HepG2 (cell line): ENCODE measurements at regions not wholly inside any gene's neighbourhood (a gene's known extent, or its start where the extent isn't known, plus 50 kb on each side); places are given as distances from the start of the nearest gene placed in this dataset.

Experiments
- ATAC-seq: fragments of 200-7000 bp; cut with Tn5 transposase; 3 replicates; pipeline ENCODE4 v1.9.1; 2020; ENCODE audit warnings: mild to moderate bottlenecking, moderate library complexity
- BruUV-seq: library from RNA; stranded (reverse); fragments of 400-500 nt; replicated peaks from 2 replicates; lab custom pipeline; 2021; lab: Mats Ljungman, UMichigan
- CTCF ChIA-PET: fragments of 300-600 bp; formaldehyde crosslinking; extraction: SDS; loops from one replicate; lab custom pipeline; 2021; ENCODE audit warnings: low total read pairs, inconsistent platforms, low intra/inter-chr PET ratio; lab: Yijun Ruan, JAX
- POLR2A ChIA-PET: fragments of 350-600 bp; sonication (Branson Sonifier 250); formaldehyde crosslinking; loops from one replicate; lab custom pipeline; 2020; ENCODE audit warnings: antibody characterized with exemption, inconsistent platforms; lab: Yijun Ruan, JAX
- DNase-seq: peaks from one replicate; pipeline ENCODE4 v3.0.0-alpha.2; 2015; ENCODE audit warnings: low spot score
- FAIRE-seq: peaks from 3 replicates; lab custom pipeline; 2011; peaks lifted over from hg19 to GRCh38; lab: Jason Lieb, UNC
- H2AFZ ChIP-seq: one replicate; pipeline ENCODE4 v1.6.1; 2011; ENCODE audit warnings: low read length, inconsistent platforms
- H3K27ac ChIP-seq: fragments of 300-600 bp; 3 replicates; pipeline ENCODE4 v1.8.0; 2011; ENCODE audit warnings: mixed run types, mild to moderate bottlenecking, mixed read lengths, low read length, inconsistent platforms; ENCODE audit not compliant: insufficient read depth; ENCODE audit errors: extremely low read length
- H3K27me3 ChIP-seq, 2 experiments: fragments of 200-600 bp in 1 of 2; 2 replicates in 1 of 2; 3 replicates in 1 of 2; pipeline versions ENCODE4 v1.6.0 to v1.8.0; 2011; ENCODE audit warnings: low read length in 2 of 2, mild to moderate bottlenecking in 2 of 2, moderate library complexity in 2 of 2, inconsistent platforms in 1 of 2; ENCODE audit not compliant: insufficient read depth in 2 of 2, control insufficient read depth in 1 of 2
- H3K36me3 ChIP-seq, 2 experiments: fragments of 200-600 bp in 1 of 2; replicated peaks in 1 of 2; 2 replicates in 1 of 2; 3 replicates in 1 of 2; pipeline versions ENCODE4 v1.5.1 to v1.8.0; 2011; ENCODE audit warnings: low read length in 2 of 2, inconsistent platforms in 1 of 2; ENCODE audit not compliant: insufficient read depth in 2 of 2, control insufficient read depth in 1 of 2
- H3K4me1 ChIP-seq: 2 replicates; pipeline ENCODE4 v1.5.1; 2012; ENCODE audit warnings: low read length, inconsistent platforms; ENCODE audit not compliant: insufficient read depth
- H3K4me2 ChIP-seq: 2 replicates; pipeline ENCODE4 v1.6.0; 2011; ENCODE audit warnings: low read depth, low read length, inconsistent platforms
- H3K4me3 ChIP-seq, 3 experiments: fragments of 200-600 bp in 1 of 3; sonication (generic), shearing (Covaris generic) in 1 of 3; replicated peaks in 1 of 3; 2 replicates each; pipeline ENCODE4 v1.5.1; 2011 to 2016; ENCODE audit warnings: low read length in 3 of 3, inconsistent platforms in 2 of 3, low read depth in 2 of 3, mild to moderate bottlenecking in 2 of 3, control low read depth in 1 of 3, mixed read lengths in 1 of 3; ENCODE audit not compliant: insufficient read depth in 1 of 3
- H3K79me2 ChIP-seq: one replicate; pipeline ENCODE4 v1.6.1; 2011; ENCODE audit warnings: low read length, inconsistent platforms; ENCODE audit not compliant: insufficient read depth
- H3K9ac ChIP-seq: 2 replicates; pipeline ENCODE4 v1.6.0; 2011; ENCODE audit warnings: mild to moderate bottlenecking, low read depth, low read length, inconsistent platforms; ENCODE audit not compliant: insufficient read depth
- H3K9me3 ChIP-seq: 2 replicates; pipeline ENCODE4 v1.5.1; 2012; ENCODE audit warnings: mild to moderate bottlenecking, low read length
- H4K20me1 ChIP-seq: 2 replicates; pipeline ENCODE4 v1.6.0; 2011; ENCODE audit warnings: inconsistent platforms, mild to moderate bottlenecking, low read length, moderate library complexity; ENCODE audit not compliant: insufficient read depth
- ATM ChIP-seq: fragments of 450-650 bp; IDR thresholded peaks from 2 replicates; pipeline ENCODE4 v1.7.1; 2017; ENCODE audit warnings: mild to moderate bottlenecking, borderline replicate concordance
- MAF1 ChIP-seq: sonication (generic); formaldehyde crosslinking; IDR thresholded peaks from 2 replicates; pipeline ENCODE4 v1.5.0; 2020; ENCODE audit warnings: missing genetic modification reagents, borderline replicate concordance
- MEIS2 ChIP-seq: sonication (generic); formaldehyde crosslinking; IDR thresholded peaks from 2 replicates; pipeline ENCODE4 v1.9.0; 2021; ENCODE audit warnings: mild to moderate bottlenecking, missing genetic modification reagents
- NFYC ChIP-seq: IDR thresholded peaks from 2 replicates; pipeline ENCODE4 v1.6.1; 2016; ENCODE audit warnings: missing genetic modification reagents, missing compliant biosample characterization
- RFX1 ChIP-seq: fragments of 450-650 bp; IDR thresholded peaks from 2 replicates; pipeline ENCODE4 v1.6.1; 2017
- TCF7L2 ChIP-seq: IDR thresholded peaks from 2 replicates; pipeline ENCODE4 v1.6.1; 2011; ENCODE audit warnings: mild to moderate bottlenecking, low read depth, low read length, moderate library complexity
- ZBTB10 ChIP-seq: sonication (generic); formaldehyde crosslinking; IDR thresholded peaks from 2 replicates; pipeline ENCODE4 v1.4.0; 2020; ENCODE audit warnings: missing genetic modification reagents, borderline replicate concordance
- ZNF121 ChIP-seq: sonication (generic); formaldehyde crosslinking; IDR thresholded peaks from 2 replicates; pipeline ENCODE4 v1.5.0; 2020; ENCODE audit warnings: mild to moderate bottlenecking, missing genetic modification reagents
- ZNF143 ChIP-seq: sonication (generic); formaldehyde crosslinking; IDR thresholded peaks from 2 replicates; pipeline ENCODE4 v1.4.0; 2020; ENCODE audit warnings: missing genetic modification reagents
- ZNF225 ChIP-seq: sonication (generic); formaldehyde crosslinking; IDR thresholded peaks from 2 replicates; pipeline ENCODE4 v1.4.0; 2020; ENCODE audit warnings: mild to moderate bottlenecking, missing genetic modification reagents
- WGBS: methylation state at CpG from one replicate; pipeline ENCODE4 v1.1.6; 2017; ENCODE audit warnings: low lambda C conversion rate; 5-methylcytosine and 5-hydroxymethylcytosine counted together
- in situ Hi-C: cut with HindIII; loops from 2 replicates; pipeline ENCODE4 v1.10.0; 2017; ENCODE audit warnings: low pct_unique_long_range_greater_than_20kb; ENCODE audit not compliant: extremely low pct_ligation_motif_present
- intact Hi-C: fragments of 100-400 bp; cut with micrococcal nuclease; formaldehyde crosslinking; loops from one replicate; pipeline ENCODE4 v1.10.0; 2022; ENCODE audit not compliant: unreplicated experiment

DNA sequence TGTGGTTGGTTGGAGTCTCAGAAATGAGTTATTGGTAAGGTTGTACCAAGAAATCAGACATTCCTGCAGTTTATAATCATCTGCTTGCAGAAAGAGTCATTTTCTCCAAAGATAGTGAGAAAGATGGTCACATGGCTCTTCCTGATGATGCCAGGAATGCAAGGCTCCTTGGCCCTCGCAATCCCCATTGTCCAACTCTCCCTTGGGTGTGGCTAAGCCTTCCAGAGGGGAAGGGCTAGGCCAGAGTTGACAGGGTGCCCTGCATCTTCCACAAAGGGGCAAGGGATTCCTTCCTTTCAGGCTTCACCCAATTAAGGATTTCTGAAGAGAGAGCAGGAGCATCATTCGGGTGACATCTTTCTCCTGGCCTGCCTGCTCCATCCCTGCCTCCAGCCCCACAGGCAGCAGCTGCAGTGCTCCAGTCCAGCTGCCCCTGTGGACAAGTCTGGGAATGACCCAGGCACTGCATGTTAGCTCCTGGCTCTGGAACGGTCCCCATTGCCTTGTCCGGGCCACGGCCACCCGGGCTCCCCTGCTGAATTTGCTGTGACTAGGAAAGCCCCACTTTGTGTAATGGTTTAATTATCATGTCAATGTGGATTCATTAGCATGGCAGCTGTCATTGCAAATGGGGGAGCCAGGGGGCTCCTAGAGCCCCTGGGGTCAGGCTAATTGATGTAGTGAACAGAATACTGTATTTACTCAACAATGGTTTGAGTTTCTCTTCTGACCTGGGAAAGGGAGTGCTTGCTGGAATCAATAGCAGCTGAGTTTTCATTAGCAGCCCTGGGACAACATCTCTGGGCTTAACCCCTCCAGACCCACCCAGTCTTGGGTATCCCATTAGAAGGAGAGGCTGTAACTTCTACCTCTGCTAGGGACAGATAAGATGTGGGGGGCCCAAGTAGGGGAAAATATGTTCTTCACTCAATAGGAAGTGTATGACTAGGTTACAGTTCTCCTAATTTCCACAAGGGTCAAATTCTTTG, 112.6 kb upstream of the TBX20 start:
- Histone ChIP-seq H3K4me3 (no peak overlapping the region), H3K36me3 (no peaks in the 10 kb centered on the region), H3K4me1 (no peaks in the 10 kb centered on the region), H4K20me1 (no peaks in the 10 kb centered on the region), H3K9ac (no peak overlapping the region), H3K27ac (no peak overlapping the region), H3K79me2 (no peaks in the 10 kb centered on the region), H3K27me3 (no peaks in the 10 kb centered on the region), H3K4me2 (no peak overlapping the region)
- BruUV-seq = no TSS peak
- in situ Hi-C loops (no loop called here), intact Hi-C loops (no loop called here)
- FAIRE-seq = no peak
- DNase-seq = no peak
- no peak for ATAC-seq
- ChIA-PET POLR2A (no interaction called here), CTCF (no interaction called here)
- WGBS = 3% methylated on average over 4 of the region's 6 CpGs
- TF ChIP-seq ZNF121 (no peak), ZNF225 (CRISPR knock-in tag) (no peak), TCF7L2 (no peak), RFX1 (no peak)
- TF ChIP-seq, all 625 proteins: peak for 0
- Histone ChIP-seq H2AFZ (no peak overlapping the region), H3K9me3 (no peaks in the 10 kb centered on the region)

GRCh38 chr7:35365523-35365922, 111.6 kb upstream of the TBX20 start:
- in situ Hi-C loops = no loop called here
- Histone ChIP-seq H3K27ac (no peak overlapping the region), H3K79me2 (no peaks in the 10 kb centered on the region), H3K4me2 (no peak overlapping the region), H3K4me1 (no peaks in the 10 kb centered on the region), H4K20me1 (no peaks in the 10 kb centered on the region), H3K4me3 (no peak overlapping the region), H2AFZ (no peak overlapping the region), H3K9me3 (no peaks in the 10 kb centered on the region), H3K36me3 (no peaks in the 10 kb centered on the region), H3K9ac (no peak overlapping the region), H3K27me3 (no peaks in the 10 kb centered on the region)
- ChIA-PET POLR2A (no interaction called here), CTCF (no interaction called here)
- FAIRE-seq (no peak), ATAC-seq (no peak), DNase-seq (no peak)
- no TSS peak for BruUV-seq
- intact Hi-C loops = no loop called here
- WGBS = 0% methylated on average over 1 of the region's 1 CpG
- no peak for TF ChIP-seq MEIS2 (CRISPR knock-in tag)
- no peak for TF ChIP-seq NFYC (CRISPR knock-in tag)
- TF ChIP-seq MAF1 = no peak
- no peak for TF ChIP-seq ZNF143 (CRISPR knock-in tag)
- no peak for TF ChIP-seq ATM
- no peak for TF ChIP-seq ZBTB10
